Keratinocyte (primary cell): ENCODE measurements at regions not wholly inside any gene's neighbourhood (a gene's known extent, or its start where the extent isn't known, plus 50 kb on each side); places are given as distances from the start of the nearest gene placed in this dataset.

ENCODE experiments used
- DNase-seq: peaks from one replicate; pipeline ENCODE4 v3.0.0-alpha.2; 2011; ENCODE audit warnings: low read depth, missing footprints, low spot score
- FAIRE-seq: peaks from 2 replicates; lab custom pipeline; 2011; peaks lifted over from hg19 to GRCh38; lab: Jason Lieb, UNC
- H2AFZ ChIP-seq: 2 replicates; pipeline ENCODE4 v1.6.0; 2012; ENCODE audit warnings: low read length, control low read depth, inconsistent platforms; ENCODE audit not compliant: control insufficient read depth
- H3K27ac ChIP-seq: 2 replicates; pipeline ENCODE4 v1.5.1; 2011; ENCODE audit warnings: low read length; ENCODE audit not compliant: control insufficient read depth, insufficient read depth
- H3K27me3 ChIP-seq: 3 replicates; pipeline ENCODE4 v1.6.0; 2011; ENCODE audit warnings: low read length; ENCODE audit not compliant: control insufficient read depth, insufficient read depth; ENCODE audit errors: extremely low read depth
- H3K36me3 ChIP-seq, 2 experiments: 2 replicates in 1 of 2; 3 replicates in 1 of 2; pipeline ENCODE4 v1.5.1; 2011; ENCODE audit warnings: low read length in 2 of 2, mild to moderate bottlenecking in 1 of 2; ENCODE audit not compliant: control insufficient read depth in 2 of 2, insufficient read depth in 2 of 2; ENCODE audit errors: extremely low read depth in 1 of 2
- H3K4me1 ChIP-seq: 3 replicates; pipeline ENCODE4 v1.5.1; 2011; ENCODE audit warnings: low read length; ENCODE audit not compliant: control insufficient read depth, insufficient read depth; ENCODE audit errors: extremely low read depth
- H3K4me2 ChIP-seq: 3 replicates; pipeline ENCODE4 v1.6.0; 2011; ENCODE audit warnings: low read depth, low read length; ENCODE audit not compliant: control insufficient read depth, insufficient read depth; ENCODE audit errors: extremely low read depth
- H3K4me3 ChIP-seq, 3 experiments: fragments of 200-600 bp in 1 of 3; sonication (generic) in 1 of 3; 2 replicates in 2 of 3; 3 replicates in 1 of 3; pipeline ENCODE4 v1.5.1; 2011 to 2016; ENCODE audit warnings: low read length in 3 of 3, mild to moderate bottlenecking in 3 of 3, control low read depth in 2 of 3, inconsistent platforms in 1 of 3, low read depth in 1 of 3, mixed read lengths in 1 of 3, mixed run types in 1 of 3, moderate library complexity in 1 of 3; ENCODE audit not compliant: control insufficient read depth in 2 of 3, insufficient read depth in 2 of 3; ENCODE audit errors: extremely low read depth in 1 of 3
- H3K79me2 ChIP-seq: 2 replicates; pipeline ENCODE4 v1.6.0; 2012; ENCODE audit warnings: low read length; ENCODE audit not compliant: control insufficient read depth, insufficient read depth
- H3K9ac ChIP-seq: 3 replicates; pipeline ENCODE4 v1.6.0; 2011; ENCODE audit warnings: low read length; ENCODE audit not compliant: control insufficient read depth, insufficient read depth; ENCODE audit errors: extremely low read depth
- H3K9me1 ChIP-seq: 3 replicates; pipeline ENCODE4 v1.6.0; 2011; ENCODE audit warnings: low read length; ENCODE audit not compliant: control insufficient read depth, insufficient read depth; ENCODE audit errors: extremely low read depth
- H3K9me3 ChIP-seq: 2 replicates; pipeline ENCODE4 v1.5.1; 2012; ENCODE audit warnings: low read depth, low read length; ENCODE audit not compliant: control insufficient read depth
- H4K20me1 ChIP-seq: 3 replicates; pipeline ENCODE4 v1.6.0; 2011; ENCODE audit warnings: low read length; ENCODE audit not compliant: control insufficient read depth, insufficient read depth; ENCODE audit errors: extremely low read depth
- EZH2 ChIP-seq: IDR thresholded peaks from one replicate; pipeline ENCODE4 v1.6.1; 2012; ENCODE audit warnings: inconsistent platforms, mild to moderate bottlenecking, low read length, moderate library complexity
- dilution Hi-C: fragments of 300-500 bp; cut with MboI; formaldehyde crosslinking; loops from one replicate; pipeline ENCODE4 v1.7.0; 2020; ENCODE audit warnings: low sequenced_read_pairs; ENCODE audit not compliant: extremely low pct_ligation_motif_present
- TF ChIP-seq, protein P1 (sequence below), 3 experiments: IDR thresholded peaks in 1 of 3; conservative IDR thresholded peaks in 1 of 3; optimal IDR thresholded peaks in 1 of 3; 2 replicates in 2 of 3; 3 replicates in 1 of 3; pipeline versions ENCODE3 to v1.5.1; 2011; ENCODE audit warnings: low read length in 3 of 3, mild to moderate bottlenecking in 3 of 3, moderate library complexity in 2 of 3, control low read depth in 1 of 3, inconsistent platforms in 1 of 3; ENCODE audit not compliant: insufficient read depth in 2 of 3; ENCODE audit errors: extremely low read depth in 1 of 3

DNA sequence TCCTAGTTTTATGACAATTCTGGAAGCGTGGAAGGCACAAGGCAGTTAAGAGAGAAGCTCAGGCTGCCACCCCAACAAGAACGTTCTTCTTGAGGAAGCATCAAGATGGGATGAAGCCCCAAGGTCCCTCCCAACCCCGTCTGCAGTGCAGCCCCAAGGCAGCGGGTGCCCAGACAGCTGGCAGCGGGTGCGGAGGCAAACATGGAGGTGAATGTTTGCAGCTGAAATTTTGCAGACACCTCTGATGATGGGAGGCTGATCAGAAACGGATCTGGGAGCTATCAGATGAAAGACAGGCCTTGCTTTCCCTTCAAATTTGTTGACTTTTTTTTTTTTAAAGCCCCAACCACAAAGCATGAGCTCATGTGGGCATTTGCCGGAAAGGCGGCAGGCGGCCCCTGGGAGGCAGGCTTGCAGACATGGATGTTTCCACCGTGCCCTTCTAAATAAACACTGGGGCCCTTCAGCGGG is 230.7 kb upstream of the RTL1 start:
- DNase-seq (no peak), FAIRE-seq (no peak)
- no peak overlapping the region for H3K4me3 ChIP-seq
- no peaks in the 10 kb centered on the region for H3K4me1 ChIP-seq
- no peaks in the 10 kb centered on the region for H3K79me2 ChIP-seq
- H3K36me3 ChIP-seq = no peaks in the 10 kb centered on the region
- no peak overlapping the region for H3K4me2 ChIP-seq
- H3K27me3 ChIP-seq = no peaks in the 10 kb centered on the region
- dilution Hi-C loops = no loop called here
- H2AFZ ChIP-seq = no peak overlapping the region
- no peak overlapping the region for H3K27ac ChIP-seq
- H3K9me1 ChIP-seq = no peaks in the 10 kb centered on the region
- TF ChIP-seq EZH2 = no peak
- TF ChIP-seq, protein P1, sequence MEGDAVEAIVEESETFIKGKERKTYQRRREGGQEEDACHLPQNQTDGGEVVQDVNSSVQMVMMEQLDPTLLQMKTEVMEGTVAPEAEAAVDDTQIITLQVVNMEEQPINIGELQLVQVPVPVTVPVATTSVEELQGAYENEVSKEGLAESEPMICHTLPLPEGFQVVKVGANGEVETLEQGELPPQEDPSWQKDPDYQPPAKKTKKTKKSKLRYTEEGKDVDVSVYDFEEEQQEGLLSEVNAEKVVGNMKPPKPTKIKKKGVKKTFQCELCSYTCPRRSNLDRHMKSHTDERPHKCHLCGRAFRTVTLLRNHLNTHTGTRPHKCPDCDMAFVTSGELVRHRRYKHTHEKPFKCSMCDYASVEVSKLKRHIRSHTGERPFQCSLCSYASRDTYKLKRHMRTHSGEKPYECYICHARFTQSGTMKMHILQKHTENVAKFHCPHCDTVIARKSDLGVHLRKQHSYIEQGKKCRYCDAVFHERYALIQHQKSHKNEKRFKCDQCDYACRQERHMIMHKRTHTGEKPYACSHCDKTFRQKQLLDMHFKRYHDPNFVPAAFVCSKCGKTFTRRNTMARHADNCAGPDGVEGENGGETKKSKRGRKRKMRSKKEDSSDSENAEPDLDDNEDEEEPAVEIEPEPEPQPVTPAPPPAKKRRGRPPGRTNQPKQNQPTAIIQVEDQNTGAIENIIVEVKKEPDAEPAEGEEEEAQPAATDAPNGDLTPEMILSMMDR (optimal IDR thresholded peaks at IDR 0.05 in 1 of 3, IDR thresholded peaks at IDR 0.05 in 1 of 3, conservative IDR thresholded peaks at IDR 0.05 in 1 of 3; ENCODE audit: extremely low read depth in 1 of 3, insufficient read depth in 2 of 3, low read length in 3 of 3) = no peak
- no peaks in the 10 kb centered on the region for H4K20me1 ChIP-seq
- H3K9ac ChIP-seq = no peak overlapping the region
- no peaks in the 10 kb centered on the region for H3K9me3 ChIP-seq

DNA sequence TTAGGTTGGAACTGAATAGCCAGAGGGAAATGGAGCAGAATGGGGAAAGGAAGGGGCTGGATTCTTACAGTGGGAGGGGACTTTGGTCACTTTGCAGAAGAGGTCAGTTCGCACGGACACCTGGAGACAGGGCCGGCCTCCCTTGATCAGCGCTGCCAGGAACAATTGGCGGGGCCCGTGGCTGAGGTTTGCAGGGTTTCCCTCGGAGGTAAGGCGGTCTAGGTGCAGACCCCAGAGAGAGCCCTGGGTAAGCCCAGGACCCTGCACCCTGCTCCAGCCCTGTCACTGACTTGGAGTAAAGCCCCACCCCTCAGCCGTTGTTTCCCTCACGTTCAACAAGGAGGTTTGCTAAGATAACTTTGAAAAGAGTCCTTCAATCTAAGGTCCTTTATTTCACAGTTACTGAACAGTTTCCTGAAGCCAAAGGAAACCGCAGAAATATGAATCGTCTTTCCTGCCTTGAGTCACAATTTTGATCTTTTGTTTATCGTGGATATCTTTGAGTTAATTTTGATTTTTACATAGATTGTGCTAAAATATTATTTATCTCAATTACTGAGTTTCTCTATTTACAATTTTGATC is 231.4 kb upstream of the RTL1 start:
- FAIRE-seq = no peak
- dilution Hi-C loops = no loop called here

More for the DNA sequence above, 231.4 kb upstream of the RTL1 start:
- Histone ChIP-seq H2AFZ (no peak overlapping the region), H3K9me1 (no peaks in the 10 kb centered on the region), H3K27me3 (no peaks in the 10 kb centered on the region), H3K79me2 (no peaks in the 10 kb centered on the region), H3K36me3 (no peaks in the 10 kb centered on the region), H3K9me3 (no peaks in the 10 kb centered on the region), H3K9ac (no peak overlapping the region), H3K4me2 (no peak overlapping the region), H3K4me3 (no peak overlapping the region), H4K20me1 (no peaks in the 10 kb centered on the region), H3K4me1 (no peaks in the 10 kb centered on the region), H3K27ac (no peak overlapping the region)
- TF ChIP-seq, protein P1 (optimal IDR thresholded peaks at IDR 0.05 in 1 of 3, IDR thresholded peaks at IDR 0.05 in 1 of 3, conservative IDR thresholded peaks at IDR 0.05 in 1 of 3; ENCODE audit: extremely low read depth in 1 of 3, insufficient read depth in 2 of 3, low read length in 3 of 3) = no peak
- TF ChIP-seq EZH2 = no peak
- no peak for DNase-seq
